ENCODE measurements at regions not wholly inside any gene's neighbourhood (a gene's known extent, or its start where the extent isn't known, plus 50 kb on each side); places are given as distances from the start of the nearest gene placed in this dataset.
"Not testable (repeated sequence)": the region's sequence is repeated elsewhere in the genome, so short reads cannot be mapped to it uniquely, and the experiment has no call there.

GRCh38 chr7:86592185-86592584 is 51.5 kb upstream of the GRM3 start:
- DNase-seq (no peak), ATAC-seq (no peak)
- intact Hi-C loops (cut with DNase I, micrococcal nuclease) = no loop called here

GRCh38 chr7:86574006-86574405 is 69.7 kb upstream of the GRM3 start:
- intact Hi-C loops (cut with DNase I, micrococcal nuclease) = no loop called here
- DNase-seq (no peak), ATAC-seq (no peak)

DNA sequence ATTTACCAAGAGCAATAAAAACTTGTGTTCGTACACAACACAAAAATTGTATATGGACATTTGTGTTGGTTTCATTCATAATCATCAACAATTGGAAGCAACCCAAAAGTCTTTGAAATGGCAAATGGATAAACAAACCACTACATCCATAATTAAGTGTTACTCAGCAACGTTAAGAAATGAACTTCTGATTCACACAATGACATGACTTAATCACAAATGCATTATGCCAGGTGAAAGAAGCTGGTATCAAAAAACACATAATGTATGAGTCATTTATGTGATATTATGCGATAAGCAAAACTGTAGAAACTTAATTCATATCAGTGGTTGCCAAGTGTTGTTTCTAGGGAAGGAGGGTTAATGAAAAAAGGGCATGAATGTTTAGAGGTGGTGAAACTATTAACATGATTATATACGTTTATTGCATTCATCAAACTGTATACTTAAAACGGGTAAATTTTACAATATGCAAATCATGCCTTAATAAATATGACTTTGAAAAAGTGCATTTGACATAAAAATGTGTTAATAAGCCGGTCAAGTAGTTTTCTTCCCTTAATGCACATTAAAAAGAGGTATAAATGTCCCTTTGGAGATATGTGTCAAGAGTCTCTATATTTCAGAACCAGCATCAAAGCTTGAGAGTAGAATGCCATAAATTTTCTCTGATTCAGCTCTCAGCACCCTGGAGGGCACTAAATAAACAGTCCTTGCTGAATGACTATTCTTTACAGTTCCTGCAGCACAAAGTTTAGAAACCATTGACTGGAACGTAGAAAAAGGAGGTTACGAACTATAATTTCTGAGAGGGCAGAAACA is 84.8 kb upstream of the GRM3 start:
- DNase-seq (no peak), ATAC-seq (no peak)
- intact Hi-C loops (cut with DNase I, micrococcal nuclease) = no loop called here

GRCh38 chr7:86534641-86535040 is 109.1 kb upstream of the GRM3 start:
- intact Hi-C loops (cut with DNase I, micrococcal nuclease) = no loop called here
- no peak for DNase-seq
- no peak for ATAC-seq

- DNase-seq (no peak), ATAC-seq (no peak)
- intact Hi-C loops (cut with DNase I, micrococcal nuclease) = no loop called here
Observed at GRCh38 chr7:86504229-86504628, 139.5 kb upstream of the GRM3 start.

GRCh38 chr7:86499986-86500385 is 143.7 kb upstream of the GRM3 start:
- ATAC-seq = no peak
- no peak for DNase-seq
- intact Hi-C loops (cut with DNase I, micrococcal nuclease) = no loop called here

DNA sequence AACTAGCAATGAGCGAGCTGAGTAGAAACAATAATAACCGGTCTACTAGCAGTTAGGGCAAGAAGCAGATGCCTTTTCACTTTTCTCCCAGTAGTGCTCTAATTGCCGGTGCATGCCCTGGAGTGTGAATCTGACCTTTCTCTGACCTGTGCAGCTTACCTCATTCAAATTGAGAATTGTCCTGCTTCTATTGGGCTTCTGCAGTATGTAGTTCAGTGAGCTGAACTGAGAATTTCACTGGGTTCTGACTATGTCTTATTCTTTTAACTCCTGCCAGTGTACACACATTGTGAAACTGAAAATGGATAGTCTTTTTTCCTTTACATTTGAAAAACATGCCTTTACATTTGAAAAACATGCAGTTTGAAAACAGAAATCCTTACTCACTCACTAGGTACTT is 157.9 kb upstream of the GRM3 start:
- DNase-seq = no peak
- intact Hi-C loops (cut with DNase I, micrococcal nuclease) = no loop called here
- no peak for ATAC-seq

GRCh38 chr7:86479144-86479543 is 164.6 kb upstream of the GRM3 start:
- DNase-seq (no peak), ATAC-seq (no peak)
- intact Hi-C loops (cut with DNase I, micrococcal nuclease) = no loop called here

- DNase-seq (no peak), ATAC-seq (no peak)
- intact Hi-C loops (cut with DNase I, micrococcal nuclease) = no loop called here
Observed at GRCh38 chr7:86477343-86477935, 166.3 kb upstream of the GRM3 start.

DNA sequence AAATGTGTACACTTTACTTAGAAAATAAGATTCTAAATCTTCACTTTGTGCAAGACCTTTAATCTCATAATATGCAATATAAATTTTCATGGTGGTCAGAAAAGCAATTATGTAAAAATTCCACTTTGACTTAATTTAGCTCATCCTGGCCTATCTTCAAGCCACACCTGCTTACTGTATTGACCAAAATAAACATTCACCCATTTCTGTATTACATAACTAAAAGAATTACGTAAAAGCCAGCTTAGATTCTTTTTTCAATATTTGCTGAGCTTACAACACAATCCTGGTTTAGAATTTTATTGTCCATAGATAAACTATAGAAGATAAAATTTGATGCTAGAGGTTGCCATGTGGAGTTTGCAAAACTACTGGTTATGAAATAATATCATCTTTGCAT is 172.9 kb upstream of the GRM3 start:
- ATAC-seq (no peak), DNase-seq (no peak)
- intact Hi-C loops (cut with DNase I, micrococcal nuclease) = no loop called here

DNA sequence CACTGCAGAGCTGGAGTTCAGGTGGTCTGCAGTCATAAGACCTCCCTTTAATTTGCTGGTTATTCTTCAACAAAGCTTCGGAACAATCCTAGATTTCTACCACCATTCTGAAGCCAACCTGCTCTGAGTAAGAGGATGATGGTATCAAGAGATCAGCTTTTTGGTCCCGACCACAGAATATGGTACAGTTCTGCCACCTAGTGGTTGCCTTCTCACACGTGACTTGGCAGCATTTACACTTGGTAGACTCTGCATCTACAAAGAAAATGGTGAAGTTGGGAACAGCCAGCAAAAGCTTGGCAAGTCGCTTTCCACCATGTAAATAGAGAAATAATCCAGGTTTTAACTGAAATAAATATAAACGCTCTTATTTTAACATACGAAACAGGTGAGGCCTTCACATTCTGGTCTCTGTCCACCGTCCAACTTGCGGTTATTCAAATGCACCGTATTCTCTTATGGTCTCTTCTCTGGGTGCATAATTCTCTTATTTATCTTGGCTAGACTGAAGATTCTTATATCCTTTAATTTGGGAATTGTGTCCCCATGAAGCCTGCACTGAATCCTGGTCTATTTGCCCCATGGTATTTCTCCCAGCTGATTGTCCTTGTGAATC is 173.9 kb upstream of the GRM3 start:
- peak; percentile 68 for ATAC-seq
- intact Hi-C loops (cut with DNase I, micrococcal nuclease) = no loop called here
- DNase-seq = peak; percentile 27 to 34

DNA sequence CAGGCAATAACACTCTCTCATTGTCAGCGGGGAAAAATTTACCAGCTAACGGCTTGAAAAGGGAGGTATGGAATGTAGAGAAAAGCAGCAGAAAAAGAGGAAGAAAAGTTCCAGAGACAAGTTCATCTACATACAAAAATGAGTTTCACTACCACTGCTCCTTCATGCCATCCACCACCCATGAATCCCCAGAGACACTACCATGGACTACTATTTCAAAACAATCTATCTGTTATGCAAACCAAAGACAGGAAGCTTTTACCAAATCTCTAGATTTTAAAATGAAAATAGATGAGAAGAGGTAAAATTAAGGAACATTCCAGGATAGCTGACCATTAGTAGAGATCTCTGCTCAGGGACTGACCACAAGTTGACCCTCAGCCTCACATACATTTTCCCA is 189.0 kb upstream of the GRM3 start:
- no peak for ATAC-seq
- intact Hi-C loops (cut with DNase I, micrococcal nuclease) = no loop called here
- DNase-seq = no peak

- ATAC-seq (no peak), DNase-seq (no peak)
- intact Hi-C loops (cut with DNase I, micrococcal nuclease) = no loop called here
Observed at GRCh38 chr7:86453454-86453853, 190.3 kb upstream of the GRM3 start.

DNA sequence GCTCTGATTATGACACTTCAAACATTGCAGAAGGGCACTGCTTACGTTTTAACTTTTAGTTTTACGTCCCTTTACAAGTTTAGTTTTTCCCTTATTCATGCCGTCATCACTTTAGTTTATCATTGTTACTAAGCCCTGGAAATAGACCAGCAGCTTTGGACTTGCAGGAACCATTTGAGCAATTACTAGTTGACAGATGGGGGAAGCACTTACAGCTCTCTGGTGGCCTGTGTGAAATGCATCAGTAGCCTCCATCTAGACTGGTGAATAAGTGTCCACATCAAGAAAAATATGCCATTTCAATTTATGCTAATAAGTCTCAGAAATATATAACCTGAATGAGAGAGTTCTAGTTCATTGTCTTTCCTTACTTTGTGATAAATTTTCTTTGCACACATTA is 194.9 kb upstream of the GRM3 start:
- no peak for ATAC-seq
- no peak for DNase-seq
- intact Hi-C loops (cut with DNase I, micrococcal nuclease) = no loop called here

- DNase-seq (no peak), ATAC-seq (no peak)
- intact Hi-C loops (cut with DNase I, micrococcal nuclease) = no loop called here
Observed at GRCh38 chr7:86445285-86445684, 198.4 kb upstream of the GRM3 start.

DNA sequence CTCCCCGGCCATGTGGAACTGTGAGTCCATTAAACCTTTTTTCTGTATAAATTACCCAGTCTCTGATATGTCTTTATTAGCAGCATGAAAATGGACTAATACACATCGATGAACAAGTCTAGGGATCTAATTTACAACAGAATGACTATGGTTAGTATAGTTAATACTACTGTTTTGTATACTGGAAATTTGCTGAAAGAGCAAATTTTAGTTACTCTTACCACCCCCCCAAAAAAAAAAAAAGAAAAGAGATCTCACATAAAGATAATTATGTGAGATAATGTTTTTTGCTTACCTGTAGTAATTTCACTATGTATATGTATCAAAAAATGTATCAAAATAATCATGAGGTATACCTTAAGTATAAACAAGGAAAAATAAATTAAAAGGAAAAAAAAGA is 199.5 kb upstream of the GRM3 start:
- intact Hi-C loops (cut with DNase I, micrococcal nuclease) = no loop called here
- ATAC-seq (no peak), DNase-seq (no peak)

GRCh38 chr7:86440420-86440819 is 203.3 kb upstream of the GRM3 start:
- intact Hi-C loops (cut with DNase I, micrococcal nuclease); DNase-seq; ATAC-seq: not testable (repeated sequence)

GRCh38 chr7:86437951-86438450 is 205.7 kb upstream of the GRM3 start:
- intact Hi-C loops (cut with DNase I, micrococcal nuclease) = no loop called here
- no peak for ATAC-seq

GRCh38 chr7:86431761-86432160 is 211.9 kb upstream of the GRM3 start:
- ATAC-seq (no peak), DNase-seq (no peak)
- intact Hi-C loops (cut with DNase I, micrococcal nuclease) = no loop called here

More at GRCh38 chr7:86437951-86438450, 205.7 kb upstream of the GRM3 start:
- DNase-seq = no peak

DNA sequence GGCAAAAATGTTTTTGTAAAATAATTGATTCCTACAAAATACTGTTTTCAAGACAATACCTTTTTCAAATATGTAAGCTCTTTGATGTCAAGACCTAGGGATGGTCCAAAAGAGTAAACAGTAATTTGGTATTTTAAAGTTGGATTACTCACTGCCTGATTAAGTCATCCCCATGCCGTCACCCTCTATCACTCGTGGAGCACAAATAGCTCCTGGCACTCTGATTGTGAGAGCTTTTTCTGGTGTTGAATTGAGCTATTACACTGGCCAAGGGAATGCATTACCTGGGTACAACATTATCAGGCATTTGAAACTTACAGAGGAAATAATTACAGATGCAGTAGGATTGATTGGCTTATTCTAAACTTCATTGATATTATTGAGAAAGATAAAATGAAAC is 231.9 kb upstream of the GRM3 start:
- no peak for ATAC-seq
- DNase-seq = no peak
- intact Hi-C loops (cut with DNase I, micrococcal nuclease) = no loop called here

All from left colon (tissue), 2 donors.